HFF-Myc (cell line): ENCODE measurements at regions not wholly inside any gene's neighbourhood (a gene's known extent, or its start where the extent isn't known, plus 50 kb on each side); places are given as distances from the start of the nearest gene placed in this dataset.

Source experiments
- DNase-seq: peaks from one replicate; pipeline ENCODE4 v3.0.0-alpha.2; 2011; ENCODE audit warnings: low read depth; ENCODE audit errors: extremely low read depth
- H3K4me3 ChIP-seq: replicated peaks from 2 replicates; pipeline ENCODE4 v1.5.1; 2011; ENCODE audit warnings: low read depth, mild to moderate bottlenecking, control low read depth, low read length
- TF ChIP-seq, protein P1 (sequence below): IDR thresholded peaks from 2 replicates; pipeline ENCODE4 v1.5.1; 2012; ENCODE audit warnings: mild to moderate bottlenecking, low read depth, low read length, control low read depth; ENCODE audit errors: missing control alignments

DNA sequence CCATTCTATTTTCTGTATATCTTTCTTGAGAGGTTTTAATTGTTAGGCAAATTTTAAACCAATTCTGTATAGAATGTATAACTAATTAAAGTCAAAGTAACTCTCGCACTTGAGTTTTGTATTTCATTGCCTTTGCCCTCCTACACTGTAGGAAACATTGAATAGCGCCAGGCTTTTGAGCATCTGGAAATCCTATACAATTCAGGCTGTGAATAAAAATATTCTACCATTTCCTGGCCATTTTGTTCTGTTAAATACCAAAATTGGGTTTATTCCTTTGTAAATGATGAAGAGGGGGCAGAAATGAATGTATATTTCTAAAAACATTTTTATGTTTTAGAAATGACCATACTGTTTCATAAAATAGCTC lies 571.8 kb upstream of the CLINT1 start:
- TF ChIP-seq, protein P1, sequence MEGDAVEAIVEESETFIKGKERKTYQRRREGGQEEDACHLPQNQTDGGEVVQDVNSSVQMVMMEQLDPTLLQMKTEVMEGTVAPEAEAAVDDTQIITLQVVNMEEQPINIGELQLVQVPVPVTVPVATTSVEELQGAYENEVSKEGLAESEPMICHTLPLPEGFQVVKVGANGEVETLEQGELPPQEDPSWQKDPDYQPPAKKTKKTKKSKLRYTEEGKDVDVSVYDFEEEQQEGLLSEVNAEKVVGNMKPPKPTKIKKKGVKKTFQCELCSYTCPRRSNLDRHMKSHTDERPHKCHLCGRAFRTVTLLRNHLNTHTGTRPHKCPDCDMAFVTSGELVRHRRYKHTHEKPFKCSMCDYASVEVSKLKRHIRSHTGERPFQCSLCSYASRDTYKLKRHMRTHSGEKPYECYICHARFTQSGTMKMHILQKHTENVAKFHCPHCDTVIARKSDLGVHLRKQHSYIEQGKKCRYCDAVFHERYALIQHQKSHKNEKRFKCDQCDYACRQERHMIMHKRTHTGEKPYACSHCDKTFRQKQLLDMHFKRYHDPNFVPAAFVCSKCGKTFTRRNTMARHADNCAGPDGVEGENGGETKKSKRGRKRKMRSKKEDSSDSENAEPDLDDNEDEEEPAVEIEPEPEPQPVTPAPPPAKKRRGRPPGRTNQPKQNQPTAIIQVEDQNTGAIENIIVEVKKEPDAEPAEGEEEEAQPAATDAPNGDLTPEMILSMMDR = no peak
- no peak overlapping the region for H3K4me3 ChIP-seq
- no peak for DNase-seq

DNA sequence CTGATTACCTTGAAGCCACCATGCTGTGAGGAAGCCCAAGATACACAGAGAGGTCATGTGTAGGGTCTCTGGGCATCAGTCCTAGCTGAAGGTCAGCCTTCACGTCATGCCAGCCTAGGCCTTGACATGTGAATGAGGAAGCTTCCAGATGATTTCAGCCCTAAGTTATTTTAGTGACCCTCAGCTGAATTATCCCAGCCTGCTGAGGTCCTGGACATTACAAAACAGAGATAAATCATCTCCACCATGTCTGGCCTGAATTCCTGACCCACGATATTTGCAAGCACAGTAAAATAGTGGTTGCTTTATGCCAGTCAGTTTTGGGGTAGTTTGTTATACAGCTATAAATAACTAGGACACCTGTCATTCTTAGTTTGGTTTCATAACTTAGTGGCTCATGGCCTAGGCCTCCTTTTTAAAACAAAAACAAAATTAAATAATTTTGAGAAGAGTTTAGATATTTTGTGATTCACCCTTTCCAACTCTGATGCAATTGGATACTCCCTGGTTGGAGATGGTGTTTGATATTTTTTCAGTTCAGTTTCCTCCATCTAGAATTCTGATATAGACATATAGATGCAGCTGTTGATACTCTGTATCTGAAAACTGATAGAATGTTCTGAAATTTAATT lies 571.3 kb upstream of the CLINT1 start:
- TF ChIP-seq, protein P1 = no peak
- DNase-seq = no peak
- H3K4me3 ChIP-seq = no peak overlapping the region

DNA sequence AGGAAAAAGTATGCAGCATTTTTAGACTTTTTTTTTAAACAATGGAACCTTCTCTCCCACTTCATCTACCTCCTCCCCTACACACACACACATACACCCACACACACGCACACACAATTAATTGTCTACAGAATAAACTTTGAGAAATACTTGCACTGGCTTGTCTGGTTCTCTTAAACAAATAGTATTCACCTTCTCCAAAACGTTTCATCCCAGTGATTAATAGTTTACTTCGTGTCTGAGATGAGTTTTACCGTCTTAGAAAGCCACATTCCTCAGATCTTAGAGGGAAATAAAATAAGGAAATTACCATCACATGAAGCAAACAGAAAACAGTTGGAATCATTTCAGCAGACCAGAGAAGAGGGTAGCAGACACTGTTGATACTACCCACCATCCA lies 570.6 kb upstream of the CLINT1 start:
- no peak overlapping the region for H3K4me3 ChIP-seq
- no peak for DNase-seq
- TF ChIP-seq, protein P1 = no peak

DNA sequence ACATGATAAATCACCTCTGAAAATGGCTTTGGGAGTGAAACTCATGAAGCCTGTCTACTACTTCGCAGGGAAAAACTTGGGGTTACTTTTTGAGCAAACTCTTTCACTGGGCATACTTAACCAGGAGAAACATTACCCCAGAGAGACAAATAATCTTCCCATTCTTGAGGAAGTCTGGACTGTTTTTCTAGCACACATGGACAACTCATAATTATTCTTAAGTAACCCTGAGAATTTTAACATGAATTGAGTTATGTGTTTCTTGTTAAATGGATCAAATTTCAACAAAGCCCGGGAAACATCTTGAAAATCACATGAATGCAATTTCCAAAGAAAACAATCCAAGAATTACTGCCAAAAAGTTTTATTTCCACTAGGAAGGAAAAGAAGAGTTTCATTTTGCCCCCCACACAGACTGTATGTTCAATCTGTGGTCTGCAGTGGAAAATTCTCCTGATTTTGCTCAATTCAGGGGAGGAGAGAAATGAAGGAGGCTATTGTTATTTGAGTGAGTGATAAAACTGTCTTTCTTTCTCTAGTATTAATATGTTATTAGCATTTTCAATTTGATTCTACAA lies 564.8 kb upstream of the CLINT1 start:
- no peak for DNase-seq
- TF ChIP-seq, protein P1 = no peak
- H3K4me3 ChIP-seq = no peak overlapping the region

DNA sequence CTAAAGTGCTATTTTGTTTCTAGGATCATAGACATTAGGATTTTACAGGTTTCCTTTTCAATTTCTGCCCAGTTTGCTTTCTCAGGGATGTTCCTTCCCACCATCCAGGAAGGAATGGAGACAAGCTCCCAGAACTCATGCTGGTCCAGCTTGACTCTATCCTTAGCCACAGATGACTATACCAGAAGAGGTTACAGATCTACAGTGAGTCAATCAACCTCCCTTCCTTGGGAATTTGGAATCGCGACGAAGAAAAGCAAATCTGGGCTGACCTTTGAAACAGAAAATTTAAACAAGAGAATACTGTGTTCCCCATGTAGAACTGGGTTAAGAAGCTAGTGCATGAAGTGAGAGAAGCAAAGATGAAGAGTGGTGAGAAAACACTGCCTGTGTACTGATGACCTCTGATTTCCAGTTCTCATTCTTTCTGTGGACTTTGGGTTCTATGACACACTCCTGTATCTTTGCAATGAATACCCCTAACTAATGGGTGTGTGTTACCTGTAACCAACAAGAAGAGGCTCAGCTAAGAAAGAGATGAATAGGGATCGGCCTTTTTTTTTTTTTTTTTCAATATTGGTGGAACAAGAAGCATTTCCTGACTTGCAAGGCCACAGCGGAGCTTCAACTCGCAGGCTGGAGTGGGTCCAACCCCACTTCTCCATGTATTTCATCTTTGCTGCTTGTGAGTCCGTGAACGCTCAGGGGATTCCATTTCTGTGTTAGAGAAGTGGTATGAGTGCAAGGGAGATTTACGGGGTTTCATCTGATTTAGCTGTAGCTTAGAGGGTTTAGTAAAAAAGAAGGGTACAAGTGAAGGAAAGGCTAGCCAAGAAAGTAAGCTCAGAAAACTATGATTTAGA lies 563.9 kb upstream of the CLINT1 start:
- no peak for DNase-seq
- H3K4me3 ChIP-seq = no peak overlapping the region
- TF ChIP-seq, protein P1 = no peak

DNA sequence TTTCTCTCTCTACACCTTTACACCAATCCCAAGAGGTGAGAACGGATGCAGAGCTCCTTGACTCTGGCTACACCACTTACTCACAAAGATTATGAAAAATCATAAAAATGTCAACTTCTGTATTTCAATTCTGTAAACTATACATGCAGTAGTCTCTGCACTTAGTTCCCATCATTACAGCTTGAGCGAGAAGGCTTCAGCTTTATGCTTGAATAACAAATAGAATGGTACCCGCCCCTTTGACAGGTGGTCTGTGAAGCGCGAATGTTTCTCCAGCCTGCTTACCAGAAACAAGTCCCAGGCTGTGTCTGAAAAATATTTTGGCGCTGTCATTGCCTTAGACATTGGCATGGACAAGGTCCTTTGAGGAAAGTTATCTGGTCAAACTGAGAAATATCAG lies 562.4 kb upstream of the CLINT1 start:
- no peak overlapping the region for H3K4me3 ChIP-seq
- TF ChIP-seq, protein P1 = no peak
- DNase-seq = no peak
